AG04449 (cell line): ENCODE measurements at regions not wholly inside any gene's neighbourhood (a gene's known extent, or its start where the extent isn't known, plus 50 kb on each side); places are given as distances from the start of the nearest gene placed in this dataset.

Source experiments
- CTCF ChIA-PET: fragments of 350-600 bp; formaldehyde crosslinking; extraction: SDS; loops from one replicate; lab custom pipeline; 2021; ENCODE audit warnings: antibody characterized with exemption; lab: Yijun Ruan, JAX
- POLR2A ChIA-PET: fragments of 400-600, 350-600 bp; formaldehyde crosslinking; extraction: SDS; loops from one replicate; lab custom pipeline; 2020; ENCODE audit warnings: antibody characterized with exemption, inconsistent platforms; lab: Yijun Ruan, JAX
- DNase-seq: peaks from one replicate; pipeline ENCODE4 v3.0.0-alpha.2; 2010; ENCODE audit warnings: low read depth, low spot score
- H3K4me3 ChIP-seq: 2 replicates; pipeline ENCODE4 v1.5.1; 2011; ENCODE audit warnings: low read depth, mild to moderate bottlenecking, control low read depth, low read length
- CTCF ChIP-seq: IDR thresholded peaks from one replicate; pipeline ENCODE4 v1.5.1; 2011; ENCODE audit warnings: mild to moderate bottlenecking, moderate library complexity, low read length, control low read depth, inconsistent platforms; ENCODE audit not compliant: insufficient read depth; ENCODE audit errors: missing control alignments

GRCh38 chr11:69944146-69944795 lies 125.1 kb upstream of the FGF3 start:
- ChIA-PET POLR2A (no interaction called here), CTCF (interaction anchor here (1.8 kb wide), 1 partner anchor 248 kb away, joined by 5 read pairs; no protein-coding TSS in a partner anchor)
- DNase-seq: no peak
- TF ChIP-seq CTCF: no peak
- H3K4me3 ChIP-seq: no peak overlapping the region

- ChIA-PET CTCF (interaction anchor here (0.9 kb wide), 1 partner anchor 213 kb away, joined by 3 read pairs; no protein-coding TSS in a partner anchor), POLR2A (no interaction called here)
- DNase-seq: no peak
- TF ChIP-seq CTCF: no peak
- H3K4me3 ChIP-seq: no peak overlapping the region
Observed at GRCh38 chr11:69945157-69945556, 125.9 kb upstream of the FGF3 start.

- TF ChIP-seq CTCF: no peak
- H3K4me3 ChIP-seq: no peak overlapping the region
- ChIA-PET POLR2A (no interaction called here), CTCF (interaction anchor here (0.8 to 0.9 kb wide), 2 partner anchors 28 to 32 kb away, joined by 3 read pairs; no protein-coding TSS in a partner anchor)
- no peak for DNase-seq
Observed at GRCh38 chr11:69947059-69947792, 128.0 kb upstream of the FGF3 start.

GRCh38 chr11:69947793-69948255 lies 128.6 kb upstream of the FGF3 start:
- CTCF ChIA-PET: interaction anchor here (0.9 kb wide), 1 partner anchor 33 kb away, joined by 3 read pairs; no protein-coding TSS in a partner anchor
- H3K4me3 ChIP-seq: no peak overlapping the region
- TF ChIP-seq CTCF: no peak
- POLR2A ChIA-PET: no interaction called here
- no peak for DNase-seq

GRCh38 chr11:69948256-69949141 lies 129.3 kb upstream of the FGF3 start:
- DNase-seq: no peak
- CTCF ChIA-PET: no interaction called here
- no peak overlapping the region for H3K4me3 ChIP-seq
- TF ChIP-seq CTCF: no peak
- POLR2A ChIA-PET: no interaction called here
